Esophagus muscularis mucosa (tissue), 4 donors: ENCODE measurements at regions not wholly inside any gene's neighbourhood (a gene's known extent, or its start where the extent isn't known, plus 50 kb on each side); places are given as distances from the start of the nearest gene placed in this dataset.

Source experiments
- DNase-seq: peaks from one replicate; pipeline ENCODE4 v3.0.0-alpha.2; 2017; ENCODE audit errors: extremely low spot score
- H3K27ac ChIP-seq, 4 donors: fragments of 200-600 bp; sonication (generic); replicated peaks in 1 of 4; 1 replicate in 3 of 4; 2 replicates in 1 of 4; pipeline ENCODE4 v1.5.1; 2016 to 2019; ENCODE audit warnings: mild to moderate bottlenecking in 1 of 4
- H3K27me3 ChIP-seq, 4 donors: fragments of 200-600 bp; sonication (generic); one replicate each; pipeline versions ENCODE4 v1.5.1 to v1.6.0; 2016 to 2019
- H3K36me3 ChIP-seq, 4 donors: fragments of 200-600 bp; sonication (generic); one replicate each; pipeline ENCODE4 v1.5.1; 2016 to 2019
- H3K4me1 ChIP-seq, 4 donors: fragments of 200-600 bp; sonication (generic); one replicate each; pipeline ENCODE4 v1.5.1; 2016 to 2019
- H3K4me3 ChIP-seq, 4 donors: fragments of 200-600 bp; sonication (generic); 1 replicate in 2 of 4; 2 replicates in 2 of 4; pipeline ENCODE4 v1.5.1; 2016 to 2019; ENCODE audit warnings: mild to moderate bottlenecking in 4 of 4, moderate library complexity in 1 of 4
- H3K9me3 ChIP-seq, 4 donors: fragments of 200-600 bp; sonication (generic); 1 replicate in 3 of 4; 2 replicates in 1 of 4; pipeline ENCODE4 v1.5.1; 2016 to 2019
- EP300 ChIP-seq: sonication (generic); formaldehyde crosslinking; IDR thresholded peaks from one replicate; pipeline ENCODE4 v1.6.1; 2017; ENCODE audit warnings: antibody characterized with exemption
- POLR2A ChIP-seq: fragments of 450-650 bp; IDR thresholded peaks from one replicate; pipeline ENCODE4 v1.6.1; 2017; ENCODE audit warnings: antibody characterized with exemption, moderate library complexity, mild to moderate bottlenecking, low read depth
- POLR2AphosphoS5 ChIP-seq, 2 donors: sonication (generic); formaldehyde crosslinking; IDR thresholded peaks; one replicate each; pipeline ENCODE4 v1.6.1; 2017; ENCODE audit warnings: antibody characterized with exemption in 2 of 2
- WGBS: methylation state at CpG from one replicate; pipeline ENCODE4 v1.1.5; 2018; 5-methylcytosine and 5-hydroxymethylcytosine counted together
- intact Hi-C: fragments of 100-400 bp; cut with DNase I; formaldehyde crosslinking; loops from one replicate; pipeline ENCODE4 v1.15.1; 2023
- TF ChIP-seq, protein P1 (sequence below), 3 experiments: fragments of 200-600 bp in 2 of 3; fragments of 450-650 bp in 1 of 3; sonication (generic) in 2 of 3; IDR thresholded peaks; one replicate each; pipeline ENCODE4 v1.5.1; 2017 to 2019; ENCODE audit warnings: antibody characterized with exemption in 3 of 3, mild to moderate bottlenecking in 2 of 3, moderate library complexity in 1 of 3

DNA sequence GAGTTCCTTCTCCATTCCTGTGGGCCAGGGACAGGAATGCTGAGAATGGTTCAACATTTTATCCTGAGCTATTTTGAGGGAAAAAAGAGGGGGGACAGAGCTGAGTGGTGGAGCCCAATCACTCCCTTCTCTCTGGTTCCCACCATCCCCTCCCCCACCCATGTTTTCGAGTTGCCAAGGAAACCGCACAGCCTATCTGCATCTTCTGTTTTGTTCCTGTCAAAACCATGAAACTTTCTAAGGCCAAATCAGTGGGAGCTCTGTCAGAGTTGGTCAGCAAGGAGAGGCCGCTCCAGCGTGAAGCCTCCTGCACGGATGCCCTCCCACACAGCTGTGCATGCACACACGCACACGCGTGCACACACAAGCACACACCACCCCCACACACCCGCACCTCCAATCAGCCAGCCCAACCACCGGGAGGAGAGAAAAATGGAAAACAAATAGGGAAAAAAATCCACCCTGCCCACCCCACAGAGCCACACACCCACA is 54.5 kb upstream of the ATP2B4 start:
- DNase-seq = no peak
- 40% methylated on average over 10 of the region's 10 CpGs for WGBS
- peaks cover 0 to 16% (median 13%) of the 10 kb centered on the region in 4 donors for H3K4me1 ChIP-seq
- H3K4me3 ChIP-seq = no peak overlapping the region
- H3K27me3 ChIP-seq = no peaks in the 10 kb centered on the region
- H3K9me3 ChIP-seq = no peaks in the 10 kb centered on the region
- H3K27ac ChIP-seq = peak overlapping the region in 1 of 4 donors; percentile 22
- TF ChIP-seq, protein P1, sequence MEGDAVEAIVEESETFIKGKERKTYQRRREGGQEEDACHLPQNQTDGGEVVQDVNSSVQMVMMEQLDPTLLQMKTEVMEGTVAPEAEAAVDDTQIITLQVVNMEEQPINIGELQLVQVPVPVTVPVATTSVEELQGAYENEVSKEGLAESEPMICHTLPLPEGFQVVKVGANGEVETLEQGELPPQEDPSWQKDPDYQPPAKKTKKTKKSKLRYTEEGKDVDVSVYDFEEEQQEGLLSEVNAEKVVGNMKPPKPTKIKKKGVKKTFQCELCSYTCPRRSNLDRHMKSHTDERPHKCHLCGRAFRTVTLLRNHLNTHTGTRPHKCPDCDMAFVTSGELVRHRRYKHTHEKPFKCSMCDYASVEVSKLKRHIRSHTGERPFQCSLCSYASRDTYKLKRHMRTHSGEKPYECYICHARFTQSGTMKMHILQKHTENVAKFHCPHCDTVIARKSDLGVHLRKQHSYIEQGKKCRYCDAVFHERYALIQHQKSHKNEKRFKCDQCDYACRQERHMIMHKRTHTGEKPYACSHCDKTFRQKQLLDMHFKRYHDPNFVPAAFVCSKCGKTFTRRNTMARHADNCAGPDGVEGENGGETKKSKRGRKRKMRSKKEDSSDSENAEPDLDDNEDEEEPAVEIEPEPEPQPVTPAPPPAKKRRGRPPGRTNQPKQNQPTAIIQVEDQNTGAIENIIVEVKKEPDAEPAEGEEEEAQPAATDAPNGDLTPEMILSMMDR (IDR thresholded peaks at IDR 0.05) = no peak
- TF ChIP-seq POLR2A (no peak), POLR2AphosphoS5 (IDR thresholded peaks at IDR 0.05) (no peak), EP300 (no peak)
- intact Hi-C loops = no loop called here
- H3K36me3 ChIP-seq = no peaks in the 10 kb centered on the region

DNA sequence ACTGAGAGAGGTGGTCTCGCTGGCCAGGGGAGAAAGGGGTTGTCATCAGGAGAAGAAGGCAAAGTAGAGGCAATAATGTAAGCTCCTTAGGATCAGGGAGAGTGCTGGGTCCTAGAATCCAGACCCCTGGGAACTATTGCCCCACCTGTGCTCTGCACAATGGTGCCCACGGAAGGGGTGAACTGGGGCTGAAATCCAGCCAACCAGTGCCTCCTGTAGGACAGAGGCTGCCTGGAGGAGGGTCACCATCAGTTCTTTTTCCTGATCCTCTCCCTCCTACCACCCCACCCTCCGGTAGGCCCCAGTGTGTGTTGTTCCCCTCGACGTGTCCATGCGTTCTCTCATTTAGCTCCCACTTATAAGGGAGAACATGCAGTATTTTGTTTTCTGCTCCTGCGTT is 52.9 kb upstream of the ATP2B4 start:
- H3K36me3 ChIP-seq = no peaks in the 10 kb centered on the region
- no peak overlapping the region for H3K27ac ChIP-seq
- peaks cover 0 to 16% (median 13%) of the 10 kb centered on the region in 4 donors for H3K4me1 ChIP-seq
- WGBS = 89% methylated on average over 7 of the region's 7 CpGs
- no peaks in the 10 kb centered on the region for H3K9me3 ChIP-seq
- TF ChIP-seq, protein P1 (IDR thresholded peaks at IDR 0.05) = no peak
- TF ChIP-seq EP300 (no peak), POLR2A (no peak), POLR2AphosphoS5 (IDR thresholded peaks at IDR 0.05) (no peak)
- no peak for DNase-seq
- H3K27me3 ChIP-seq = no peaks in the 10 kb centered on the region
- intact Hi-C loops = no loop called here
- no peak overlapping the region for H3K4me3 ChIP-seq
